Panc1 (cell line): ENCODE measurements at regions not wholly inside any gene's neighbourhood (a gene's known extent, or its start where the extent isn't known, plus 50 kb on each side); places are given as distances from the start of the nearest gene placed in this dataset.

Experiments
- ATAC-seq: fragments of 200-7000 bp; cut with Tn5 transposase; 2 replicates; pipeline ENCODE4 v1.9.1; 2020; ENCODE audit warnings: mild to moderate bottlenecking, moderate library complexity
- BruUV-seq: library from RNA; stranded (reverse); fragments of 400-500 nt; replicated peaks from 2 replicates; lab custom pipeline; 2021; lab: Mats Ljungman, UMichigan
- CTCF ChIA-PET: fragments of 300-600 bp; sonication (Branson Sonifier 250); formaldehyde crosslinking; loops from one replicate; lab custom pipeline; 2022; ENCODE audit warnings: antibody characterized with exemption; lab: Charles Lee
- POLR2A ChIA-PET: fragments of 300-600 bp; sonication (Branson Sonifier 250); formaldehyde crosslinking; loops from one replicate; lab custom pipeline; 2022; ENCODE audit warnings: antibody characterized with exemption; lab: Charles Lee
- DNase-seq: peaks from one replicate; pipeline ENCODE4 v3.0.0-alpha.2; 2010; ENCODE audit warnings: low read depth, low spot score
- H3K27ac ChIP-seq: 2 replicates; pipeline ENCODE4 v1.5.1; 2011; ENCODE audit warnings: mild to moderate bottlenecking, low read length, inconsistent platforms
- H3K27me3 ChIP-seq: fragments of 200-500 bp; sonication (Bioruptor generic); 2 replicates; pipeline ENCODE4 v1.6.0; 2014; ENCODE audit warnings: low read length, inconsistent platforms; ENCODE audit not compliant: control insufficient read depth, insufficient read depth
- H3K36me3 ChIP-seq: fragments of 200-500 bp; sonication (Bioruptor generic); 2 replicates; pipeline ENCODE4 v1.5.1; 2014; ENCODE audit warnings: inconsistent platforms, mild to moderate bottlenecking, low read length, moderate library complexity; ENCODE audit not compliant: control insufficient read depth, insufficient read depth
- H3K4me1 ChIP-seq: 2 replicates; pipeline ENCODE4 v1.5.1; 2011; ENCODE audit warnings: inconsistent platforms, mild to moderate bottlenecking, low read length, moderate library complexity; ENCODE audit not compliant: control insufficient read depth, insufficient read depth
- H3K4me3 ChIP-seq, 2 experiments: 2 replicates each; pipeline ENCODE4 v1.5.1; 2011 to 2012; ENCODE audit warnings: low read depth in 2 of 2, low read length in 2 of 2, mild to moderate bottlenecking in 2 of 2, inconsistent platforms in 1 of 2, moderate library complexity in 1 of 2
- H3K9me3 ChIP-seq: fragments of 200-500 bp; sonication (Bioruptor generic); 2 replicates; pipeline ENCODE4 v1.5.1; 2014; ENCODE audit warnings: low read depth, mild to moderate bottlenecking, inconsistent platforms, low read length, moderate library complexity; ENCODE audit not compliant: control insufficient read depth, insufficient read depth
- CTCF ChIP-seq: fragments of 450-650 bp; IDR thresholded peaks from 2 replicates; pipeline ENCODE4 v1.5.1; 2017; ENCODE audit warnings: mild to moderate bottlenecking
- POLR2AphosphoS5 ChIP-seq: IDR thresholded peaks from 2 replicates; pipeline ENCODE4 v1.6.1; 2012; ENCODE audit warnings: mild to moderate bottlenecking, low read depth, low read length, moderate library complexity
- REST ChIP-seq, 2 experiments: IDR thresholded peaks; 2 replicates each; pipeline ENCODE4 v1.6.1; 2011 to 2012; ENCODE audit warnings: low read depth in 2 of 2, control low read depth in 1 of 2, low read length in 1 of 2, mild to moderate bottlenecking in 1 of 2, moderate library complexity in 1 of 2; ENCODE audit not compliant: insufficient read depth in 1 of 2
- SIN3A ChIP-seq: IDR thresholded peaks from 2 replicates; pipeline ENCODE4 v1.6.1; 2012; ENCODE audit warnings: low read depth, mild to moderate bottlenecking, low read length, moderate library complexity, borderline replicate concordance; ENCODE audit not compliant: insufficient read depth
- TCF7L2 ChIP-seq: IDR thresholded peaks from 2 replicates; pipeline ENCODE4 v1.6.1; 2011; ENCODE audit warnings: mild to moderate bottlenecking, low read depth, low read length, inconsistent platforms
- in situ Hi-C: cut with HindIII; loops from 2 replicates; pipeline ENCODE4 v1.10.0; 2016; ENCODE audit warnings: low sequenced_read_pairs, low pct_unique_long_range_greater_than_20kb
- intact Hi-C: fragments of 100-400 bp; cut with micrococcal nuclease; formaldehyde crosslinking; loops from one replicate; pipeline ENCODE4 v1.10.0; 2022; ENCODE audit not compliant: unreplicated experiment

DNA sequence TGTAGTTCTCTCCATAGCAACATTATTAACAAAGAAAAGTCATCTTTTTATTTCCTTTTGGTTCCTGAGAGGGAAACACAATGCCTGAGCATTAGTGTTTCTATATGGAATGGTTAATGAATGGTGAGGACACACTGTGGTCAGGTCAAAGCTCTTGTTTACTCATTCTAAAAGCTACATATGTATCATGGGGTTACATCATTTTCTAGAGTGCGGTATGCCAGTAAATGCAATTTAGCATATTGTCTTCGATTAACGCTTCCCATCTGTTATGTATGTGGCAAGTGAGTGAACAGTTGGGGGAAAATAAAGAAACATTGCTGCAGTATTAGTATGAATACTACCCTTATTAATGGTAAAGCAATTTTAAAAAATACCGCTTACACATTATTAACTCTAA lies 1152.2 kb upstream of the SPRY2 start:
- Histone ChIP-seq H3K9me3 (no peaks in the 10 kb centered on the region), H3K27me3 (no peaks in the 10 kb centered on the region), H3K27ac (no peak overlapping the region), H3K4me1 (no peaks in the 10 kb centered on the region), H3K4me3 (no peak overlapping the region), H3K36me3 (no peaks in the 10 kb centered on the region)
- POLR2A ChIA-PET, result no interaction called here
- no TSS peak for BruUV-seq
- ATAC-seq, result no peak
- in situ Hi-C loops (no loop called here), intact Hi-C loops (no loop called here)
- no peak for TF ChIP-seq CTCF
- no peak for TF ChIP-seq TCF7L2
- no peak for TF ChIP-seq REST (IDR thresholded peaks at IDR 0.05; ENCODE audit: insufficient read depth in 1 of 2, low read depth in 2 of 2, low read length in 1 of 2)
- CTCF ChIA-PET, result no interaction called here
- no peak for DNase-seq

GRCh38 chr13:81492449-81492848 lies 1151.5 kb upstream of the SPRY2 start:
- no peaks in the 10 kb centered on the region for H3K36me3 ChIP-seq
- H3K9me3 ChIP-seq, result no peaks in the 10 kb centered on the region
- H3K27me3 ChIP-seq, result no peaks in the 10 kb centered on the region
- in situ Hi-C loops, result no loop called here
- no peak overlapping the region for H3K27ac ChIP-seq
- no peaks in the 10 kb centered on the region for H3K4me1 ChIP-seq
- no peak for DNase-seq
- intact Hi-C loops, result no loop called here
- POLR2A ChIA-PET, result no interaction called here
- no TSS peak for BruUV-seq
- ATAC-seq, result no peak
- no peak overlapping the region for H3K4me3 ChIP-seq
- TF ChIP-seq CTCF (no peak), SIN3A (no peak)
- CTCF ChIA-PET, result no interaction called here

- H3K4me1 ChIP-seq, result no peaks in the 10 kb centered on the region
- H3K27ac ChIP-seq, result no peak overlapping the region
- no TSS peak for BruUV-seq
- no peaks in the 10 kb centered on the region for H3K36me3 ChIP-seq
- intact Hi-C loops, result loop anchor here (10.0 kb wide), 1 partner anchor 313 kb away; no protein-coding TSS in a partner anchor
- no peak for DNase-seq
- in situ Hi-C loops, result no loop called here
- CTCF ChIA-PET, result no interaction called here
- H3K9me3 ChIP-seq, result no peaks in the 10 kb centered on the region
- POLR2A ChIA-PET, result no interaction called here
- H3K27me3 ChIP-seq, result no peaks in the 10 kb centered on the region
- ATAC-seq, result no peak
- no peak for TF ChIP-seq REST (IDR thresholded peaks at IDR 0.05; ENCODE audit: insufficient read depth in 1 of 2, low read depth in 2 of 2, low read length in 1 of 2)
- TF ChIP-seq CTCF, result no peak
- no peak for TF ChIP-seq TCF7L2
- TF ChIP-seq SIN3A, result no peak
- no peak for TF ChIP-seq POLR2AphosphoS5
- H3K4me3 ChIP-seq, result no peak overlapping the region
Observed at GRCh38 chr13:81488021-81488420, 1147.1 kb upstream of the SPRY2 start.
